NCI-H1105 (cell line): ENCODE measurements at regions not wholly inside any gene's neighbourhood (a gene's known extent, or its start where the extent isn't known, plus 50 kb on each side); places are given as distances from the start of the nearest gene placed in this dataset.
"Not testable (repeated sequence)": the region's sequence is repeated elsewhere in the genome, so short reads cannot be mapped to it uniquely, and the experiment has no call there.

Experiments
- DNase-seq: peaks from one replicate; lab custom pipeline; 2025; lab: John Stamatoyannopoulos, UW

GRCh38 chr6:54564188-54564587, 255.9 kb downstream of the TINAG start:
- not testable (repeated sequence) for DNase-seq

GRCh38 chr6:54574671-54575070, 266.4 kb downstream of the TINAG start:
- DNase-seq: no peak

- no peak for DNase-seq
Measured at GRCh38 chr6:54578261-54578660, 268.3 kb upstream of the FAM83B start.

- DNase-seq: no peak
Measured at GRCh38 chr6:54579011-54579410, 267.6 kb upstream of the FAM83B start.

- DNase-seq: no peak
Measured at GRCh38 chr6:54586251-54586650, 260.3 kb upstream of the FAM83B start.

- no peak for DNase-seq
Measured at GRCh38 chr6:54587277-54587676, 259.3 kb upstream of the FAM83B start.

- no peak for DNase-seq
Measured at GRCh38 chr6:54588176-54588575, 258.4 kb upstream of the FAM83B start.

- DNase-seq: no peak
Measured at GRCh38 chr6:54595844-54596243, 250.7 kb upstream of the FAM83B start.

- no peak for DNase-seq
Measured at GRCh38 chr6:54598787-54599313, 247.7 kb upstream of the FAM83B start.

- no peak for DNase-seq
Measured at GRCh38 chr6:54601600-54602300, 244.8 kb upstream of the FAM83B start.

- no peak for DNase-seq
Measured at GRCh38 chr6:54602591-54602990, 244.0 kb upstream of the FAM83B start.

GRCh38 chr6:54609981-54610380, 236.6 kb upstream of the FAM83B start:
- no peak for DNase-seq

GRCh38 chr6:54613596-54613995, 233.0 kb upstream of the FAM83B start:
- DNase-seq: no peak

- no peak for DNase-seq
Measured at GRCh38 chr6:54614499-54615195, 231.9 kb upstream of the FAM83B start.

- DNase-seq: no peak
Measured at GRCh38 chr6:54617730-54618129, 228.8 kb upstream of the FAM83B start.

- DNase-seq: no peak
Measured at GRCh38 chr6:54618572-54618971, 228.0 kb upstream of the FAM83B start.

- DNase-seq: no peak
Measured at GRCh38 chr6:54619102-54619501, 227.5 kb upstream of the FAM83B start.

- no peak for DNase-seq
Measured at GRCh38 chr6:54621285-54621684, 225.3 kb upstream of the FAM83B start.

- no peak for DNase-seq
Measured at GRCh38 chr6:54624216-54624615, 222.4 kb upstream of the FAM83B start.

- no peak for DNase-seq
Measured at GRCh38 chr6:54624779-54625178, 221.8 kb upstream of the FAM83B start.

- no peak for DNase-seq
Measured at GRCh38 chr6:54629131-54629530, 217.4 kb upstream of the FAM83B start.

- DNase-seq: no peak
Measured at GRCh38 chr6:54632984-54633565, 213.5 kb upstream of the FAM83B start.

- no peak for DNase-seq
Measured at GRCh38 chr6:54633601-54634000, 213.0 kb upstream of the FAM83B start.
